Thyroid gland (tissue), 4 donors: ENCODE measurements at regions not wholly inside any gene's neighbourhood (a gene's known extent, or its start where the extent isn't known, plus 50 kb on each side); places are given as distances from the start of the nearest gene placed in this dataset.

ENCODE experiments used
- CTCF ChIP-seq, 6 experiments: fragments of 200-600 bp in 3 of 6; fragments of 450-650 bp in 3 of 6; sonication (generic) in 3 of 6; IDR thresholded peaks; one replicate each; pipeline ENCODE4 v1.5.1; 2016 to 2019; ENCODE audit warnings: antibody characterized with exemption in 6 of 6, mild to moderate bottlenecking in 2 of 6, inconsistent platforms in 1 of 6, moderate library complexity in 1 of 6
- POLR2A ChIP-seq, 2 donors: fragments of 450-650 bp; IDR thresholded peaks; one replicate each; pipeline ENCODE4 v1.6.1; 2017; ENCODE audit warnings: antibody characterized with exemption in 2 of 2, mild to moderate bottlenecking in 2 of 2, moderate library complexity in 1 of 2

GRCh38 chr5:68457285-68457684 lies 241.7 kb downstream of the PIK3R1 start:
- TF ChIP-seq CTCF (IDR thresholded peaks at IDR 0.05) (no peak), POLR2A (IDR thresholded peaks at IDR 0.05) (no peak)
